Stimulated activated effector memory CD8-positive, alpha-beta T cell treated with anti-CD3 and anti-CD28 coated beads, Interleukin-12 subunit alpha, Interleukin-12 subunit beta, amount 100 ng/mL, for 72 hours (primary cell): ENCODE measurements at regions not wholly inside any gene's neighbourhood (a gene's known extent, or its start where the extent isn't known, plus 50 kb on each side); places are given as distances from the start of the nearest gene placed in this dataset.

Experiments
- ATAC-seq: fragments of 150-1000 bp; cut with Tn5 transposase; 2 replicates; pipeline ENCODE4 v1.10.0; 2021
- DNase-seq, 2 donors: peaks; one replicate each; pipeline ENCODE4 v3.0.0; 2021 to 2022; ENCODE audit warnings: low spot score in 2 of 2
- H3K27ac Mint-ChIP-seq: one replicate; pipeline ENCODE4 v1.8.0; 2022; ENCODE audit warnings: mild to moderate bottlenecking, mixed read lengths
- H3K36me3 Mint-ChIP-seq: one replicate; pipeline ENCODE4 v1.8.0; 2022; ENCODE audit warnings: mild to moderate bottlenecking, mixed read lengths
- H3K4me1 Mint-ChIP-seq: one replicate; pipeline ENCODE4 v1.8.0; 2022; ENCODE audit warnings: mixed read lengths
- H3K4me3 Mint-ChIP-seq: one replicate; pipeline ENCODE4 v1.8.0; 2022; ENCODE audit warnings: mild to moderate bottlenecking, mixed read lengths
- H3K9me3 Mint-ChIP-seq: one replicate; pipeline ENCODE4 v1.8.0; 2022; ENCODE audit warnings: mixed read lengths

GRCh38 chr20:58600756-58601155 is 50.3 kb upstream of the STX16 start:
- no peak for ATAC-seq
- no peak overlapping the region for H3K27ac Mint-ChIP-seq
- H3K4me3 Mint-ChIP-seq: no peak overlapping the region
- no peaks in the 10 kb centered on the region for H3K9me3 Mint-ChIP-seq
- no peak for DNase-seq
- H3K36me3 Mint-ChIP-seq: no peaks in the 10 kb centered on the region
- no peaks in the 10 kb centered on the region for H3K4me1 Mint-ChIP-seq

DNA sequence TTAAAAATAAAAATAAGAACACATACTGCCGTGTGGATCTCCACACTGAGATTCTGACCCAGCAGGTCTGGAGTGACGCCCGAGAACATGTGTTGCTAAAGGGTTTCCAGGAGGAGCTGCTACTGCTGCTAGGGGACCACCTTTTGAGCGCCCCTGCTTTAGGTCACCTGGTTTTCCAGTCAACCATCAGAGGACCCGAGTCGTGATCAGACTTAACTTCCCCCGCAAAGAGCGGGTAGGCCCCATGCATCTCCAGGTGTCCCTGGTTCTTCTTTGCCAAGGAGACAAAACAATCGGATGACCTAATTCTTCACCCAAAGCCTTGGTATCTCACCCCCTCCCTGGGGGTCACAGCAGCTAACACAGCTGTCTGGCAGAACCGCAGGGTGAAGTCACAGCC is 51.1 kb upstream of the STX16 start:
- Mint-ChIP-seq H3K4me1 (no peaks in the 10 kb centered on the region), H3K4me3 (no peak overlapping the region), H3K27ac (no peak overlapping the region), H3K36me3 (no peaks in the 10 kb centered on the region), H3K9me3 (no peaks in the 10 kb centered on the region)
- no peak for ATAC-seq
- no peak for DNase-seq

DNA sequence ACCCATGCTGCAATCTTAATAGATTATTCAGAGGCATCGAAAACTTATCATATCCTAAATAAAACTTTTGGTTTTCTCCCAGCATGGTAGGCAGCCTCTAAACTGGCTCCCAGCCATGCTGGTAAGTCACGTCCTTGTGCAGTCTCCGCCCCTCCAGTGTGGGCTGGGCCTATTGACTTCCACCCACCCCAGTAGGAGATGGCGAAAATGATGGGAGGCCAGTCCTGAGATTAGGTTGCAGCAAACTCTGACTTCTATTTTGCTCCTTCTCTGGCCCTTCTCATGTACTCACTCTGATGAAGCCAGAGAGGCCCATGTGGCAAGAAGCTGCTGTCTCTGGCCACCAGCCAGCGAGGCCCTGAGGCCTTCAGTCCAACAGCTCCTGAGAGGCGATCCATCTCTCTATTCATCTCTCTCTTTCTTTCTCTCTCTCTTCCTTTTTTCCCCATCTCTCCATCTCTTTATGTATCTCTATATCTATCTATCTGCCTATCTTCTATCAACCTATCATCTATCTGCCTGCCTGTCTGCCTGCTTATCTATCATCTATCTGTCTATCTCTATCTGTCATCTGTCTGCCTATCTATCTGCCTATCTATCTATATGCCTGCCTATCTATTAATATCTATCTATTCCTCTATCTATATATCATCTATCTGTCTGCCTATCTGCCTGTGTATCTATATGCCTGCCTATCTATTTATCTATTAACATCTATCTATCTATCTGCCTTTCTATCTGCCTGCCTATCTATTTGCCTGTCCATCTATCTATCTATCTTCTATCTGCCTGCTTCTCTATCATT is 52.7 kb upstream of the STX16 start:
- Mint-ChIP-seq H3K36me3 (no peaks in the 10 kb centered on the region), H3K4me3 (no peak overlapping the region), H3K4me1 (no peaks in the 10 kb centered on the region), H3K9me3 (no peaks in the 10 kb centered on the region), H3K27ac (no peak overlapping the region)
- ATAC-seq (no peak), DNase-seq (no peak)

DNA sequence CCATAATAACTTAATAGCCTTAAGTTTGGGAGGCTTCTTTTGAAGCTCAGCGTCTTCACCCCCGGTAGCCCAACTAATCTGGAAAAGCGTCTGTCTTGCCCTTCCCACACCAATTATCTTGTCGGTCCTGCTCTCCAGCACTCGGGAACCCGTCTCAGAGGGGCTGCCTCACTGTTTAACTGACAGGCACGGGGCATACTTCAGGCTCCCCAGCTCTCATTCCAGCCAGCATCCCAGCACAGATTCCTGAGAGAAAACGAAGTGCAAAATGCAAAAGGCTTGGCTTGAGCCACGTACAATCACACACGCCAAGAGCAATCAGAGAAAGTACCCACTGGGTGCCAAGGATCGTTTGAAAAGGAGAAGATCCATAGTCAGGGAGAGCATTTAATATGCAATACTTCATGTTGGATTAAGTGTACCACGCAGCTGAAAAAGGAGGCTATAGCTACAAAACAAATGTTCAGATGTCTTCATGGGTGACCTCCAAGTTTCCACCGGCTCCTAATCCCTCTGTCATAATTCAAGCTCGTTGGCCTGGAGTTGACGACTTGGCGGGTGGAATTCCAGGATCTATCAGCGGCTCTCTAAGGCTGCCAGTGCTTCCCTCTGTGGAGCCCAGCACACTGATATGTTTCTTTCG is 53.7 kb upstream of the STX16 start:
- DNase-seq (no peak), ATAC-seq (no peak)
- Mint-ChIP-seq H3K27ac (no peak overlapping the region), H3K4me3 (no peak overlapping the region), H3K4me1 (no peaks in the 10 kb centered on the region), H3K9me3 (no peaks in the 10 kb centered on the region), H3K36me3 (no peaks in the 10 kb centered on the region)

DNA sequence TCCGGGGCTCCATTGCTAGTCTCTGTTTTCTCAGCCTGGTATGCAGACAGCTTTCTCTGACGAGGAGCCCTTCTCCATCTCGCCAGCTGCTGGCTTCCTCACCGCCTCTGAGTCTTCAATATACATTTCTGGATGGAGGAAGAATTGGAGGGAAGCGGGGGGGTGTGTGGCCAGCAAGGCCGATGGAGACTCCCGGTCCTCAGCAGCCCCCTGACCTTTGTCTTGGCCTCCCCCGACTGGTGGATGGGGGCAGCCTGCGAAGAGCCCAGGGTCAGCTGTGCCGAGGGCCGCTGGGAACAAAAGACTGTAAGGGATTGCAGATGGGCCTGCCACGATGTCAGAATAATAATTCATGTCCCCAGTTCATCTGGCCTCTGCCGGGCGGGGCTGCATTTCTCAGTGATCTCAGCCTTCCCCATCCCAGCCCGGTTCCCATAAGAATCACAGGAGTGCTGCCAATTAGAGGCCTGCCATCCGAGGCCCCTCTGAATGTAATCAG is 54.3 kb upstream of the STX16 start:
- H3K9me3 Mint-ChIP-seq: no peaks in the 10 kb centered on the region
- ATAC-seq (no peak), DNase-seq (no peak)
- no peak overlapping the region for H3K4me3 Mint-ChIP-seq
- no peaks in the 10 kb centered on the region for H3K4me1 Mint-ChIP-seq
- H3K36me3 Mint-ChIP-seq: no peaks in the 10 kb centered on the region
- H3K27ac Mint-ChIP-seq: no peak overlapping the region

- Mint-ChIP-seq H3K4me3 (no peak overlapping the region), H3K4me1 (peaks cover 5% of the 10 kb centered on the region), H3K27ac (no peak overlapping the region), H3K36me3 (no peaks in the 10 kb centered on the region), H3K9me3 (no peaks in the 10 kb centered on the region)
- no peak for ATAC-seq
- DNase-seq: no peak
These were observed 54.8 kb upstream of the STX16 start for GRCh38 chr20:58596244-58596643.

DNA sequence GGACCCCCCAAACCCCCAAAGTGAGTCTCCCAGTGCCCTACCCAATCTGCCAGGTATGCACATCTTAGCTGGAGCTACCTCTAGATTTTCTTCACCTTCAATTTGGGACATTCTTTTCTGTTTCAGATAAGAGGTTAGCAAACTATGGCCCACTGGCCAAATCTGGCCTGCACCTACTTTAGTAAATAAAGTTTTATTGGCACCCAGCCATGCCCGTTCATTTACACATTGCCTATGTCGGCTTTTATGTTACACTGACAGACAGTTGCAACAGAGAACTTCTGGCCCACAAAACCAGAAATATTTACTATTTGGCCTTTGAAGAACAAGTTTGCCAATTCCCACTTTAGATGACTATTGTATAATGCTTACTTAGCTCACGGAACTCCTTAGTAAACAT is 55.9 kb upstream of the STX16 start:
- no peak overlapping the region for H3K4me3 Mint-ChIP-seq
- ATAC-seq: no peak

DNA sequence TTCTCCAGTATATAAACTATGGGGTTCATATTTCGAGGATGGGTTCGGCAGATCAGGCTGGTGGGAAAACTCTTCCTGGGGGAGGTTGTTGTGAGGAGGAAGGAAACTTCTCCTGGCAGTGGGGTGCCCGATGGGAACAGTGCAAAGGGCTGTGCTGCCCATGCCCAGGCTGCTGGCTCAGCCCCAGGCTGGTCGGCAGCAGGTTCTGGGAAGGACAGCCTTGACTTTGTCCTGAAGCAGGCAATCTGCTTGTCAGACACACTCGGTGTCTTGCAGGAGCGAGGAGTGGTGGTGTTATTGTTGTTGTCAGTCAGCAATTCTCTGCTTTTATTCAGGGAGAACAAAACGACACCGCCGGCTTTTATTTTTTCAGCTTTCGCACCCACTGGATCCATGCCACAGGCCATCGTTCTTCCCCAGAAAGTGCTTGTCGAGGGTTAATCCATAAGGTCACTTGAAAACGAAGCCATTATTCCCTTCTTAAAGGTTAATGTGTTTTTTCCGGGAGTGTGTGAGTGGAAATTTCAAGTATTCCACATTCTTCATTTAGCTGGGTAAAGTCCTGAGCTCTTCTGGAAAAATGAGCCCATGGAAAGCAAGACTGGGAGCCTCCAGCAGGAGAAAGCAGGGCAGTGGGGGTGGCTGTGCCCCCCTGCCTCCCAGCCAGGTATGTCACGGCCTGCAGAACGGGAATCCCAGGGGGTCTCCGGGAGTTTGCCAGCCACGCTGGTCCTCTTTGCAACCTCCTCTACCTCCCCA is 57.0 kb upstream of the STX16 start:
- Mint-ChIP-seq H3K4me1 (peaks cover 6% of the 10 kb centered on the region), H3K4me3 (no peak overlapping the region), H3K27ac (no peak overlapping the region), H3K36me3 (no peaks in the 10 kb centered on the region), H3K9me3 (no peaks in the 10 kb centered on the region)
- no peak for DNase-seq
- no peak for ATAC-seq

More for the DNA sequence above, 55.9 kb upstream of the STX16 start:
- Mint-ChIP-seq H3K4me1 (peaks cover 6% of the 10 kb centered on the region), H3K36me3 (no peaks in the 10 kb centered on the region), H3K27ac (no peak overlapping the region), H3K9me3 (no peaks in the 10 kb centered on the region)
- DNase-seq: no peak

- ATAC-seq (no peak), DNase-seq (no peak)
- Mint-ChIP-seq H3K27ac (no peak overlapping the region), H3K4me1 (peaks cover 6% of the 10 kb centered on the region), H3K4me3 (no peak overlapping the region), H3K9me3 (no peaks in the 10 kb centered on the region), H3K36me3 (no peaks in the 10 kb centered on the region)
These were observed 58.9 kb upstream of the STX16 start for GRCh38 chr20:58592076-58592695.

DNA sequence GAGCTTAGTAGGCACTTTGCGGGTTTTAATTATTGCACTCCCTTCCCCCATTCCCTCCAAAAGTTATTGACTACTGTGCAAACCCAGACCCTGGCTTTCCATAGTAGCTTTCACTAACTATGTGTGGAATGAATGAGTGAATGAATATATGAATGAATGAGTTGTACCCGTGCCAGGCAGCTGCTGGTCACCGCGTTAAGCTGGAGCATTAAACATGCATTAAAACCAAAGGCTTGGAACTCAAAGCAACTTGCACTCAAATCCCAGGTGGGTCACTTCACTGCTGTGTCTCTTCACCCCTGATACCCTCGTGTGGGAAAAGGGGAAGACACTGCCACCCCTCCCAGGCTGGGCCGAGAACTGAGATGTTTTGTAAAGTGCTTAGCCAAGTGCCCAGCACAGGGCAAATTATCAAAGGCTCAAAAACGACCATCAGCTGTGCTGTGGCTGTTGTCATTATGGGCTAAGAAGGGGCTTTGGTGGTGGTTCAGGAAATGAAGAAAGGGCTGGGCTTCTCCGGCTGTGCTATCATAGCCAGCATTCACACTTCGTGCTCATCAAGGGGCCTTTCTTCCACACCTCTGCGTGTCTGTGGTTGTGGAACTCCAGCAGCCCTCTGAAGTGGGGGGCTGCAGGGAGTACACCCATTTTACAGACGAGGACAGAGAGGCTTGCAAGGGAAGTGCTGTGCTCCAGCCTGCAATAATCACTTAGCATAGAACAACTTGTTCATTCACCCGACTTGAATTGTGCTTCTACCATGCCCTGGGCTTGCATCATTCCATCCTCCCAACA is 60.2 kb upstream of the STX16 start:
- no peak overlapping the region for H3K27ac Mint-ChIP-seq
- no peak for ATAC-seq
- DNase-seq: no peak
- no peaks in the 10 kb centered on the region for H3K36me3 Mint-ChIP-seq
- H3K4me3 Mint-ChIP-seq: no peak overlapping the region
- no peaks in the 10 kb centered on the region for H3K9me3 Mint-ChIP-seq
- H3K4me1 Mint-ChIP-seq: peaks cover 6% of the 10 kb centered on the region

DNA sequence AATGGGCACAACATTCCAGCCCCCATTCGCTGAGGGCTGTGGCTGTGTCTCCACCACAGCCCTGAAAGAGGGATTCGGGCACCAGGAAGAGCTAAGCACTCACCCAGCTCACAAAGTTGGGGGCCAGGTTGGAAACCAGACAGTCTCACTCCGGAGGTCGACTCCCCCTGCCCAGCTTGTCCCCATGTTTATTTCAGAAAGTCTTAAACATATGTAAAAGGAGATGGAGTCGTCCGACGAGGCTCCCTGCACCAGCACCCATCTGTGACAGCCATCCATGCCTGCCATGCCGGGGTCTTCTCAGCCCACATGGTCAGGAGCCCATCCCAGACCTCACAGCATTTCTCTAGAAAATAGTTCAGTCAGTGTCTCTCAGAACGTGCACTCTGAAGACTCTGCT is 63.6 kb upstream of the STX16 start:
- Mint-ChIP-seq H3K27ac (no peak overlapping the region), H3K36me3 (no peaks in the 10 kb centered on the region), H3K9me3 (peaks cover 4% of the 10 kb centered on the region), H3K4me3 (no peak overlapping the region), H3K4me1 (peaks cover 6% of the 10 kb centered on the region)
- ATAC-seq (no peak), DNase-seq (no peak)

DNA sequence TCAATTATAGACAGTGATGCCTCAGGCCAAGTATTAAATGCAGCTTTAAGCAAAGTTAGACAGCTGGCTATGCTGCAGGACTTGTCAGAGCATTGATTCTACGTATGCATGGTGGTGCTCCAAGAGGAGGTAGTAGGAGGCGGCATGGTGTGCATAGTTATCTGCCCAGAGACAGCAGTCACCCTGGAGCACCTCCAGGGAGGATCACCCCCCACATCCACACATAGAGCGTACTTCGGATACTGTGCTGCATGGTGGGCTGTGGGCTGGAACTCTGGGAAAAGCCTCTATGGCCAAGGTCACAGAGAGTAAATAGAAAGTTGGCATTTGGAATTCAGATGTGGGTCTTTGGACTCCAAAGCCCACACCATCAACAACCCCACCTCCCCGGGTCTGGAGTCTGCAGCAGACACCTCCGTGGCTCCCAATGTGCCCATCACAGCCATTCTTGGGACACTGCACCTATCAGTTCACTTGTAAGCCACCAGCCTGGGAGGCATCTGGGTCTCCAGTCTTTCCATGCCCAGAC is 64.5 kb upstream of the STX16 start:
- H3K4me3 Mint-ChIP-seq: no peak overlapping the region
- H3K4me1 Mint-ChIP-seq: peaks cover 4% of the 10 kb centered on the region
- no peak overlapping the region for H3K27ac Mint-ChIP-seq
- no peaks in the 10 kb centered on the region for H3K36me3 Mint-ChIP-seq
- no peak for ATAC-seq
- H3K9me3 Mint-ChIP-seq: peaks cover 7% of the 10 kb centered on the region
- no peak for DNase-seq

- no peaks in the 10 kb centered on the region for H3K36me3 Mint-ChIP-seq
- H3K4me1 Mint-ChIP-seq: no peaks in the 10 kb centered on the region
- ATAC-seq (no peak), DNase-seq (no peak)
- H3K4me3 Mint-ChIP-seq: no peak overlapping the region
- no peak overlapping the region for H3K27ac Mint-ChIP-seq
- H3K9me3 Mint-ChIP-seq: peaks cover 8% of the 10 kb centered on the region
These were observed 65.1 kb upstream of the STX16 start for GRCh38 chr20:58585753-58586540.
